IgD-negative memory B cell (primary cell): ENCODE measurements at regions not wholly inside any gene's neighbourhood (a gene's known extent, or its start where the extent isn't known, plus 50 kb on each side); places are given as distances from the start of the nearest gene placed in this dataset.

ENCODE experiments used
- H3K27ac Mint-ChIP-seq, 3 donors: one replicate each; pipeline ENCODE4 v1.8.0; 2020 to 2022; ENCODE audit warnings: mild to moderate bottlenecking in 3 of 3, mixed read lengths in 3 of 3, moderate library complexity in 1 of 3
- H3K27me3 Mint-ChIP-seq: one replicate; pipeline ENCODE4 v1.8.0; 2021; ENCODE audit warnings: mixed read lengths
- H3K36me3 Mint-ChIP-seq: one replicate; pipeline ENCODE4 v1.8.0; 2020; ENCODE audit warnings: mild to moderate bottlenecking, mixed read lengths
- H3K4me1 Mint-ChIP-seq, 3 donors: one replicate each; pipeline ENCODE4 v1.8.0; 2020 to 2022; ENCODE audit warnings: mixed read lengths in 3 of 3, mild to moderate bottlenecking in 1 of 3
- H3K4me3 Mint-ChIP-seq, 4 donors: one replicate each; pipeline ENCODE4 v1.8.0; 2020 to 2022; ENCODE audit warnings: mild to moderate bottlenecking in 4 of 4, mixed read lengths in 4 of 4, moderate library complexity in 3 of 4
- H3K9me3 Mint-ChIP-seq, 3 donors: one replicate each; pipeline ENCODE4 v1.8.0; 2020 to 2021; ENCODE audit warnings: mixed read lengths in 3 of 3, mild to moderate bottlenecking in 1 of 3

DNA sequence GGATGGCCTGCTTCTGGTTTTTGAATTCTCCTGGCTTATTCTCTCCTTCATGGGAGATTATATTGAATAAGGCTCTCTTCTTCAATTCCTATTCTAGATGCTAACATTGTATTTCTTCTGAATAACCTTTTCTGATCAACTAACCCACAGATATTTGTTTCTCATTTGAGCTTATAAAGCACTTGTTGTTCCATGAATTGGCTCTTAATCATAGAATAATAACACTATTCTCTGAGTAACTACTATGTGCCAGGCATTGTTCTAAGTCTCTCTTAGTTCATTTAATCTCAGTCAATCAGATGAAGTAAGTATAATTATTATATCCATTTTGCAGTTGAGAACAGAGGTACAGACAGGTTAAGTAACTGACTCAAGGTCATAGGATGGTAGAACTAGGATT lies 136.3 kb upstream of the MLIP start:
- Mint-ChIP-seq H3K4me3 (no peak overlapping the region), H3K27me3 (peaks cover 7% of the 10 kb centered on the region), H3K36me3 (peaks cover 2% of the 10 kb centered on the region), H3K27ac (no peak overlapping the region), H3K9me3 (no peaks in the 10 kb centered on the region), H3K4me1 (no peaks in the 10 kb centered on the region)

DNA sequence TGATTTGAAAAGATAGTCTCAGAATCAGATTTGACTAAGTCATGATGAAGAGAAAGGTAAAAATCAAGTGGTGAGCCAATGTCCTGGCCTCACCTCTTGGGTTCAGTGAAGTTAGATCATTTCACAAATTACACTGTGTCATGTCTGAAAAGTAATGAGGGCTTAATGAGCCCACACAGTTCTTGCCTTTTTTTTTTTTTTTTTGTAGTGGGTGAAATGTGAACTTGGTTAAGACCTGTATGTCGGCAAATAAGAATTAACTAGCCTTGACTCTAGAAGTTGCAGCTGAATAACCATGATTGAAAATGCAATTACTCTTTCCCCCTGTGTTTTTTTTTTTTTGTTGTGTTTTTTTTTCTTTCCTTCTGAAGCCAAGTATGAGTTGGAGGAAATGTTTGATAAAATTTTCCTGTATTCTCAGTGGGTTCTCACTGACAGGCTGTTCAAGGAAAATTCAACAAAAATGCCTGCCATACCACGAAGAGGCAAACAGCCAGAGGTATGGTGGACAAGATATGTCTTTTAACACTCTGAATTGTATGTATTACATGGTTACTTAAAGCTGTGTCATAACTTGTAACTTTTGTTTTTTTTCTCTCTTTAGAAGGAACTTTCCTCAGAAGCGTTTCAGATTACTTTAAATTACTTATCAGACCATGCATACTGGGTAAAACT lies 135.2 kb upstream of the MLIP start:
- H3K27me3 Mint-ChIP-seq = peaks cover 3% of the 10 kb centered on the region
- H3K4me1 Mint-ChIP-seq = no peaks in the 10 kb centered on the region

DNA sequence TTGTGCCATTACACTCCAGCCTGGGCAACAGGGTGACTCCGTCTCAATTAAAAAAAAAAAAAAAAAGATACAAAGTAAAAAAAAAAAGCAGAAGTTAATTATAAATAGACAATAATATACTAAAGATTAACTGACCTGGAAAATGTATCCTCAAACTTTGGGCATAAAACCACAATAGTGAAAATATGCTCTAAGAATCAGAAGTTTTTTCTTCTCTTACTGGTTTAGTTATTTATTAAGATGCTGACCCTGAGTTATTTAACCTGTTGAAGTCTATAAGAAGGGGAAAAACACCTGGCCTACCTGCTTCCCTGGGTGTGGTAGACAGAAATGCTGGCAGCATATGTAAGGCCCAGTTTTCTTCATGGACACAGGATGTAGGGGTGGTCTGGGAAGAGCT lies 133.7 kb upstream of the MLIP start:
- no peak overlapping the region for H3K4me3 Mint-ChIP-seq
- peaks cover 2% of the 10 kb centered on the region for H3K36me3 Mint-ChIP-seq
- H3K27me3 Mint-ChIP-seq = peaks cover 3% of the 10 kb centered on the region
- H3K9me3 Mint-ChIP-seq = no peaks in the 10 kb centered on the region
- H3K27ac Mint-ChIP-seq = no peak overlapping the region
- H3K4me1 Mint-ChIP-seq = no peaks in the 10 kb centered on the region

More for the DNA sequence above, 135.2 kb upstream of the MLIP start:
- no peaks in the 10 kb centered on the region for H3K9me3 Mint-ChIP-seq
- H3K4me3 Mint-ChIP-seq = no peak overlapping the region
- H3K27ac Mint-ChIP-seq = no peak overlapping the region
- peaks cover 2% of the 10 kb centered on the region for H3K36me3 Mint-ChIP-seq

DNA sequence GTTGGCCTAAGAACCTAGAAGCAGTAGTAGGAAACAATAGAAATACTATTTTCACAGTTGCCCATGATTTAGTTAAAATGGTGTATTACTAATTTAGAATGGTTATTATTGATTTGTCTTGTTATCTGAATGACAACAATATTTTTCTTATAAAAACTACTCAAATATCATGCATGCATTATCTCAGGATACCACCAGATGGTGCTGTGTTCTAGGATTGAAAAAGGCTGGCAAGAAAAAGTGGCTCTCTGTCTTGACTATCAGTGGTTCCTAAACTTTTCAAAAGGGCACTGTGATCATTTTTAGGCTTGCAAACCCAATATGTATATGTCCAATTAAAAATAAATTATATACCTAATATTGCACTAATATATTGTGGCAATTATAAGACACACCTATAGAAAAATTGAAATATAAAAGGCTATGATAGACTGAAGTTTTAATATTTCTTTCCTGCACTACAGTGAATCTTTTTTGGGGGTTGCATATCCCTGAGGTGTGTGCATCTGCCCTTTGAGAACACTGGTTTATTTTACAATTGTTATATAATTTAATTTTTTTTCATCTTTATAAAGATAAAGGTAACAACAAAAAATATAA lies 131.7 kb upstream of the MLIP start:
- no peaks in the 10 kb centered on the region for H3K9me3 Mint-ChIP-seq
- no peaks in the 10 kb centered on the region for H3K36me3 Mint-ChIP-seq
- H3K4me3 Mint-ChIP-seq = no peak overlapping the region
- H3K27me3 Mint-ChIP-seq = peaks cover 3% of the 10 kb centered on the region
- H3K4me1 Mint-ChIP-seq = no peaks in the 10 kb centered on the region
- no peak overlapping the region for H3K27ac Mint-ChIP-seq

DNA sequence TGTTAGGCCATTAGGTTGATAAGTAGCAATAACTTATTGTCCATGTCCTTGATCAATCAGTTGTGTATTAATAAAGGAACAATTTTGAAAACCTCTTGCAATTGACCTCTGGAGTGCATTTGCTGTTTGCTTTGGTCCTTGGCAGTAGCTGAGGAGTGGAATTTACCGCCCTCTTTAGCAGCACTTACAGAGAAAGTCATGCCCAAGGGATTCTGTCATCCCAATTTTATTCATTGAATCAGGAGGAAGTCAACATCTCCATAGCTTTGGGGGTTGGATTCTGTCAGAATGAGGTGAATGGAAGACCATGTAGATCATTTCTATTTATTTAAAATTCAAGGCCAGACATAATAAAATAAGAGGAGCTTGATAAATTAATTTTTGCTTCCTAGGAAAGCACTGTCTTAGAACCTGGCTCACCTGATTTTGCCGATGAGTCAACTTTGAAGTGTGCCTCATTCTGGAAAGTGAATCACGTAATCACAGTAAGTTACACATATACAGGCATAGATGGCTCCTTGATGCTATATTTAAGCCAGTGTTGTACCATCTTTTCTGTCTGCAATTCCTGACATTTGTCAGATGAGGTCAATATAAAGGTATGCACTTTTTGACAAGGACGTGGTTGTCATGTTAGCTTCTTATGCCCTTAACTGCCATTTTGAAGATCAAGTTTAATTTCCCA lies 128.7 kb upstream of the MLIP start:
- no peaks in the 10 kb centered on the region for H3K9me3 Mint-ChIP-seq
- no peaks in the 10 kb centered on the region for H3K36me3 Mint-ChIP-seq
- H3K27ac Mint-ChIP-seq = no peak overlapping the region
- no peaks in the 10 kb centered on the region for H3K4me1 Mint-ChIP-seq
- H3K27me3 Mint-ChIP-seq = peaks cover 3% of the 10 kb centered on the region
- H3K4me3 Mint-ChIP-seq = no peak overlapping the region

DNA sequence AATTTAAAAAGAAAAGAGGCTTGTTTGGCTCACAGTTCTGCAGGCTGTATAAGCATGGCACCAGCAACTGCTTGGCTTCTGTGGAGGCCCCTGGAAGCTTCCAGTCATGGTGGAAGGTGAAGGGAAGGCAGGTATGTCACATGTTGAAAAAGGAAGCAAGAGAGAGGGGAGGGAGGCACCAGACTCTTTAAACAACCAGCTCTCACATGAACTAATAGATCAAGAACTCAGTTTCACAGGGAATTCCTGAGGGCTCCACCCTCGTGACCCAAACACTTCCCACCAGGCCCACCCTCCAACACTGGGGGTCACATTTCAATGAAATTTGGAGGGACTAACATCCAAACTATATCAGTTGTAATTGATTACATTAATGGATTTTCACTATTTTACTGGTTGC lies 127.9 kb upstream of the MLIP start:
- Mint-ChIP-seq H3K4me3 (no peak overlapping the region), H3K27me3 (peaks cover 3% of the 10 kb centered on the region), H3K4me1 (no peaks in the 10 kb centered on the region), H3K27ac (no peak overlapping the region), H3K9me3 (no peaks in the 10 kb centered on the region), H3K36me3 (no peaks in the 10 kb centered on the region)

DNA sequence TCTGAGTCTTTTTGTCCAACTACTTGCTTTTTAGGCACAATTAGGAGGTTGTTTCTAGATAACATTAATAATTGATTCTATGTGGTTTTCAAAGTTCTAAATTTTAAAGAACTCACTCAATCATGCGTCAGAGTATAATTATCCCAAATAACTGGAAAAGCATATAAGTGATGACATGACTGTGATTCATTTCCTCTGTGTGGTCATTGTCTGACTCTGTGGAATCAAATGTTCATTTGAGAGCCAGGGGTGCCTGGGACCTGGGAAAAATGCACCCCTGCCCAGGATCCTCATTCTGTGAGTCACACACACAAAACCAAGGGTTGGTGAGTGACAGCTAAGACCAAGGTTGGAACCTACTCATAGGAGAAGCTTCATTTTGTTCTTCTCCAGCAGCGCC lies 127.1 kb upstream of the MLIP start:
- Mint-ChIP-seq H3K4me1 (no peaks in the 10 kb centered on the region), H3K36me3 (no peaks in the 10 kb centered on the region), H3K9me3 (no peaks in the 10 kb centered on the region), H3K4me3 (no peak overlapping the region), H3K27me3 (peaks cover 1% of the 10 kb centered on the region), H3K27ac (no peak overlapping the region)

DNA sequence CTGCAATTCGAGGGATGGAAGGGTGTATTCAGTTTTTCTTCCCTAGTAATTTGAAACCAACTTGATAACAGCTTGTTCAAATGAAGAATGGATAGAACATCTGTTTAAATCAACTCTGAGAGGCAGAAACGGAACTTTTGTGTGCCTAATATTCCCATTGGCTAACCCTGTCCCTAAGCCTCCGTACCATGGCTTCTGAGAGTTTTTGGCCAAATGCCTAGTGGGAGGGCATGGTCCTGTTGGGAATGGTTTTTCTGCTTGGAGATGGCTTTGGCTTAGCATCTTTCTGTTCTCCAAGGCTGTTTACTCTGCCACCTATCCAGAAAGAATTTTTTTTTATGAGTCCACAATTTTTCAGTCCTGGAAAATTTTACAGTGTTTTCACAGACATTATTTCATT lies 126.7 kb upstream of the MLIP start:
- no peaks in the 10 kb centered on the region for H3K4me1 Mint-ChIP-seq
- H3K4me3 Mint-ChIP-seq = no peak overlapping the region
- H3K27ac Mint-ChIP-seq = no peak overlapping the region
- H3K27me3 Mint-ChIP-seq = no peaks in the 10 kb centered on the region
- H3K9me3 Mint-ChIP-seq = no peaks in the 10 kb centered on the region
- H3K36me3 Mint-ChIP-seq = no peaks in the 10 kb centered on the region

DNA sequence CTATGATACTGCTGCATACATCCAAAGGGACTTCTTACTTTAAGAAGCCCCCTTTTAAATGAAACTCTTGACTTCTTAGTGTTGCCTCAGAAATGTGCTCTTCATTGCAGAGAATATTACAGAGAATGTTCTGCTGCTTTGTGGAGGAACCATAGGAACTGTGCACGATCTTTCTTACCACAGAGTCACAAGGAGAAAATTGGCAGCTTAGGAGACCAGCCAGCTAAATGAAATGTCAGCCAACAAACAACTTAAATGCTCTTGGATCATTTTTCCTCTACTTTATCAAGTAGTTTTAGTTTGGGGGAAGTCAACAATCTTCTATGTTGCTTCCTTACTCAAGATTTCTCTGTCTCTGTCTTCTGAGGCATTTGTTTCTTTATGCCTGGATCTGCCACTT lies 125.9 kb upstream of the MLIP start:
- Mint-ChIP-seq H3K27ac (no peak overlapping the region), H3K4me1 (no peaks in the 10 kb centered on the region), H3K27me3 (no peaks in the 10 kb centered on the region), H3K4me3 (no peak overlapping the region), H3K36me3 (no peaks in the 10 kb centered on the region), H3K9me3 (no peaks in the 10 kb centered on the region)

DNA sequence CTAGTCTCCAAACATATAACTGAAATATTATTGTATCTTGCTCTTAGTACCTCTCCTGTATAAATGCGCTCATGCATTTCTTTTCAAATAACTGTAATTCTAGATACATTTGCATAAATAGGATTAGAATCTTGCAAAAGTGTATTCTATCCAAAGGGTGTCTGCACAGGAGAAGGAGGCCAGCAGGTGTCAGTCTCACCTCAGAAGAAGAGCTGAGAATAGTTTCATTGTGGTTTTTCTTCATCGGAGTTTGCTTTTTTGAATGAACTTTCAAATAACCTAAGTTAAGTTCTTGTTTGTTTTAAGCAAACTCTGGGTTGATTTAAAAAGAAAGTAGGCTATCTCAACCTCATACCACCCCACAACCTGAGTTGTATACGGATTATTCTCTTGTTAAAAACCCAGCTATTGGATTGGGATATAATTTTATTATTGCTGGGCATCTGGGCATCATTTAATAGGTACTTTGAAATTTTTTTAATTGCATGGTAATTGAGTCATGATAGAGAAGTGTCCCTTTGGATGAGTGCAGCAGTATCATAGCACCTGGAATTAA lies 125.0 kb upstream of the MLIP start:
- no peaks in the 10 kb centered on the region for H3K4me1 Mint-ChIP-seq
- H3K4me3 Mint-ChIP-seq = no peak overlapping the region
- H3K27me3 Mint-ChIP-seq = no peaks in the 10 kb centered on the region
- no peaks in the 10 kb centered on the region for H3K9me3 Mint-ChIP-seq
- no peak overlapping the region for H3K27ac Mint-ChIP-seq
- no peaks in the 10 kb centered on the region for H3K36me3 Mint-ChIP-seq

DNA sequence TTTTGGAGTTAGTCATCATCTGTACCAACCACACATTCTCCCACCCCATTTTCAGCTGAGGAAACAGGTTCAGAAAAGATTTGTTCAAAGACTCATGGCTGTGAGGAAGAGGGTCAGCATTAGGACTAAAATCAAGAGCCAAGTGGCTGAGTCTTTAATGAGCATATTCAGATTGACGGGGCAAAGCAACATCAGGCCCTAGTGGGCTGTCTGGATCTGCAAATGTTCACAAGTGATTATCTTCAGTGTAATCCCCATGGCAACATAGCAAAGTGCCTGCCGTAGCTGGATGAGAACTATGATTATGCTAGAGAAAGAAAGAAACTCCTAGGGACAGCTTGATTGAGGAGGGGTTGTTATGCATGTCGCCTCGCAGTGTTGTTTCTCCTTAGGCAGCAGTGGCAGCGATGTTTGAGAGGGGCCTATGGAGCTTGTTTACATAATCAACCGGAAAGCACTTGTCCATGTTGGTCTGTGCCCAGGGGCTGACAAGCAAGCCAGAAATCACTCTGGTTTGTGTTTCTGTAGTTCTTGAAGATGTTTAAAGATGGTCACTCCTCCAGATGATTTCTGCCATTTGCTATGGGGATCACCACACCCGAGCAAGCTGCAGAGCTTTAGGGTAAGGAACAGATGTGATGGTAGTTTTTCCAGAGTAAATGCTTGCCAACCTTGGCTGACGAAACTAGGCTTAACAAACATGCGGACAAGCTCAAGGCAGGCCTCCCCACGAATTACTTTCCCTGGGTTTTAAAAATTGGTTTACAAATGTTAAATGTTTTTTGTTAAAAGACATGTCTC lies 124.3 kb upstream of the MLIP start:
- H3K4me1 Mint-ChIP-seq = no peaks in the 10 kb centered on the region

DNA sequence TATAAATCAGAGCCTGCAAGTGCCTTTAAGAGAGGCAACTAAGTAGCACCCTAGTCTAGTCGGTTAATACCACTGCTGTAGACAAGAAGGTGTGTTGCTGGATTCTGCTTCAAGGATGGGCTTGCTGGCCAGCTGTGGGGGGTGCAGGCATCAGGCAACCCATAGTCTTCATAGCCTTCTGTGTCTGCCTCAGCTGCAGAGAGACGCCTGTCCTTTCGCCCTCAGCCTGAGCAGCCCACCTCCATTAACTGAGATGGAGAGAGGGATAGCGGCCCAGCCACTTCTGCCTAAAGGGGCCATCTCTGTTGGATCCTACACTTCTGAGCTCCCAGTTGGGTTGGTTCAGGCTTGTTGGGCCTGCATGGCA lies 123.7 kb upstream of the MLIP start:
- no peaks in the 10 kb centered on the region for H3K36me3 Mint-ChIP-seq
- H3K27ac Mint-ChIP-seq = no peak overlapping the region
- H3K27me3 Mint-ChIP-seq = no peaks in the 10 kb centered on the region
- H3K4me1 Mint-ChIP-seq = no peaks in the 10 kb centered on the region
- no peaks in the 10 kb centered on the region for H3K9me3 Mint-ChIP-seq
- H3K4me3 Mint-ChIP-seq = no peak overlapping the region

More for the DNA sequence above, 124.3 kb upstream of the MLIP start:
- H3K27ac Mint-ChIP-seq = no peak overlapping the region
- no peaks in the 10 kb centered on the region for H3K36me3 Mint-ChIP-seq
- H3K9me3 Mint-ChIP-seq = no peaks in the 10 kb centered on the region
- no peaks in the 10 kb centered on the region for H3K27me3 Mint-ChIP-seq
- no peak overlapping the region for H3K4me3 Mint-ChIP-seq

DNA sequence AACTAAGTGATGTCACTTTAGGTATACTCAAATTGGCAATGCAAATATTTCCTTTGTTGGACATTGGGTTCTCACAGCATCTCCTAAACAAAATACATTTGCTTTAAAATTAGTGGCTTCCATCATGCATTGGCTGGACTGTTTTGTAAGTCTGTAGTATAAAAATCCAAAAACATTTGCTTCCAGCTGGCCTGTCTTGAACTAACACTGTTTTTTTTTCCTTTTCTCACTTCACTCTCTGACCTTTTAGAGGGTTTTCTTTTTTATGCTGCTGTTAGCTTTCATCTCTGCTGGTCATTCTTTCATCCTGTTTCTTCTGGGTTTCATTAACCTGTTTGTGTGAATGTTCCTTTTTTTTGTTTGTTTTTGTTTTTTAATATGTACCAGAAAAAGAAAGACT lies 121.7 kb upstream of the MLIP start:
- Mint-ChIP-seq H3K9me3 (no peaks in the 10 kb centered on the region), H3K36me3 (no peaks in the 10 kb centered on the region), H3K27me3 (no peaks in the 10 kb centered on the region), H3K4me1 (no peaks in the 10 kb centered on the region), H3K4me3 (no peak overlapping the region), H3K27ac (no peak overlapping the region)

DNA sequence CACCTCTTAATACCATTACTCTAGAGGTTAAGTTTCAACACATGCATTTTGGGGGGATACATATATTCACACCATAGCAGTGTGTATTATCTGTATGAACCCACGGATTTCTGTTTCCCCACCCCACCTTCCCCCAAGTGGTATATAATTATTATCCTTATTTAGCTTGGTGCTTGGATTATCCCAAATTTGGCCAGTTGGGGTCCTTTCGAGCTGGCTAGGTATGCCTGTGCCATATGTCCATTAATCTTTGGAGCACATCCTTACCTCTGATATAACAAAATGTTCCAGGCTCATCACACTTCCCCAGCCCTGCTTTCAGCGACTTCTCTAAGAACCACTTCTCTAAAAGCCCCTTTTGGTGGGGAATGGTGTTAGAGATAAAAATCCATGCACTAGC lies 118.7 kb upstream of the MLIP start:
- H3K27me3 Mint-ChIP-seq = no peaks in the 10 kb centered on the region
- no peaks in the 10 kb centered on the region for H3K4me1 Mint-ChIP-seq
- no peak overlapping the region for H3K27ac Mint-ChIP-seq
- no peak overlapping the region for H3K4me3 Mint-ChIP-seq
- H3K36me3 Mint-ChIP-seq = no peaks in the 10 kb centered on the region
- no peaks in the 10 kb centered on the region for H3K9me3 Mint-ChIP-seq

DNA sequence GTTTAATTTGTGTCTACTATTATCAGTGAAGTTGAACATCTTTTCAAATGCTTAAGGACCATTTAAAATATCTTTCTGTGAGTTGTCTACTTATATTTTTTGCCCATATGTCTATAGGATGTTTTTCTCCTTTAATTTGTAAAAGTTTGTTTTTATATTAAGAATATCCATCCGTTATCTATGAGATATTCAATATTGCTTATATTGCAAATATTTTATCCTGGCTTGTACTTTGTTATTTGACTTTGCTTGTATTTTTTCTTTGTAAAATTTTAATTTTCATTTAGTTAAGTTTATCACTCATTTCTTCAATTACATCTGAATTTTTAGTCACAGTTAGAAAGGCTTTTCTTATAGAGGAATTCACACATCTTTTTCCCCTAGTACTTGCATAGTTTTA lies 117.0 kb upstream of the MLIP start:
- no peak overlapping the region for H3K27ac Mint-ChIP-seq
- H3K4me1 Mint-ChIP-seq = peaks cover 0 to 3% (median 2%) of the 10 kb centered on the region in 3 donors
- H3K9me3 Mint-ChIP-seq = no peaks in the 10 kb centered on the region
- H3K4me3 Mint-ChIP-seq = no peak overlapping the region
- no peaks in the 10 kb centered on the region for H3K27me3 Mint-ChIP-seq
- H3K36me3 Mint-ChIP-seq = peaks cover 2% of the 10 kb centered on the region
